Mucosa of gallbladder (tissue), 1 donor: ENCODE measurements at regions not wholly inside any gene's neighbourhood (a gene's known extent, or its start where the extent isn't known, plus 50 kb on each side); places are given as distances from the start of the nearest gene placed in this dataset.
"Not testable (repeated sequence)": the region's sequence is repeated elsewhere in the genome, so short reads cannot be mapped to it uniquely, and the experiment has no call there.

Source experiments
- DNase-seq: peaks from one replicate; pipeline ENCODE4 v3.0.0-alpha.2; 2020; ENCODE audit warnings: low spot score
- donor health status: DM: no; HTN: no; CAD: no.

- DNase-seq = no peak
Observed at GRCh38 chr2:168300460-168300859, 53.1 kb upstream of the STK39 start.

DNA sequence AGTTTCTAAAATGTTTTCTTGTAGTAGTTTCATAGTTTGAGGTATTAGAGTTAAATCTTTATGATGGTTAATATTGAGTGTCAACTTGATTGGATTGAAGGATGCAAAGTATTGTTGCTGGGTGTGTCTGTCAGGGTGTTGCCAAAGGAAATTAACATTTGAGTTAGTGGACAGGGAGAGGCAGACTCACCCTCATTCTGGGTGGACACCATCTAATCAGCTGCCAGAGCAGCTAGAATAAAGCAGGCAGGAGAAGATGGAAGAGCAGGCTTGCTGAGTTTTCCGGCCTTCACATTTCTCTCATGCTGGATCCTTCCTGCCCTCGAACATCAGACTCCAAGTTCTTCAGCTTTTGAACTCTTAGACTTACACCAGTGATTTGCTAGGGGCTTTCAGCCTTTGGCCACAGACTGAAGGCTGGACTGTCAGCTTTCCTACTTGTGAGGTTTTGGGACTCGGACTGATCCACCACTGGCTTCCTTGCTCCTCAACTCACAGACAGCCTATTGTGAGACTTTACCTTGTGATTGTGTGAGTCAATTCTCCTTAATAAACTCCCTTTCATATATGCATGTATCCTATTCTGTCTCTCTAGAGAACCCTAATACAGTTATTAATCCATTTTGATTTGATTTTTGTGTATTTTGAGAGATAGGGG is 56.8 kb upstream of the STK39 start:
- no peak for DNase-seq

GRCh38 chr2:168307379-168307778 is 60.0 kb upstream of the STK39 start:
- DNase-seq = no peak

- no peak for DNase-seq
Observed at GRCh38 chr2:168310580-168310979, 63.2 kb upstream of the STK39 start.

DNA sequence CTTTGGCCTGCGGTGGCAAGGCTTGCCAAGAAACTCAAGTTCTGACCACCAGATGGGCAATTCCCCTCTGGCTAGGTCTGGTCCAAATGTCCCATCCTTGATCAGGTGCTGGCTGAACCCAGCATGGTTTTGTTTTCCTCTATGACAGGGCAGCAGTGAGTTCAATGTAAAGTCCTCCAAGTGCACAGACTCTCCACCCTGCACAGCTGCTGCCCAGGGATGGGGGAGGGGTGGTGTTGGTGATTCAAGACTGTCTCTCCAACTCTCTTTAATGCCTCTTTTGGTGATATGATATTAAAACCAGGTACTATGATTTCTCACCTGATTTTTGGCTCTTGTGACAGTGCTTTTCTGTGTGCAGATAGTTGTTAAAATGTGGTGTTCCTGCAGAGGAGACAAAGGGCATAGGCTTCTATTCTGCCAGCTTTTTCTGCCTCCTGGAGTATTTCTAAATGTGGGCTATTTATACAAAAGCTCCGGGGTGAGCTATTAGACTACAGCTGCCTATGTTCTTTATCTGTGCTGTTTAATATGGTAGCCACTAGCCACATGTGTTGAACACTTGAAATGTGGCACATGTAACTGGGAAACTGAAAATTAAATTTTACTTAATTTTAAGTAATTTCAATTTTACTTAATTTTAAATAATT is 64.0 kb upstream of the STK39 start:
- DNase-seq = no peak

GRCh38 chr2:168312036-168312822 is 64.8 kb upstream of the STK39 start:
- no peak for DNase-seq

DNA sequence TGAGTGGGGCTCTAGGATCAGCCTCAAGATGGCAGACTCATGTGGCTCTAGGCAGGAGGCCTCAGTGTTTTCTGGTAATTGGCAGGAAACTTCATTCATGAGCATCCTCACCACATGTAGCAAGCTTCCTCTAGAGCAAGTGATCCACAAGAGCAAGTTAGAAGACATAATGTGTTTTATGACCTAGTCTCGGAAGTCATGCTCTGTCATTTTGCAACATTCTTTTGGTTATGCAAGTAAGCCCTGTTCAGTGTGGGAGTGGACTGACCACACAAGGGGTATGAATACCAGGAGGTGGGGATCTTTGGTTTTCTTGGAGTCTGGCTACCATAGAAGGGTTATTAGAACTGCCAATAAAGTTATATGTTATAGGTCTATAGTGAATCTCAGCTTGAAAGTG is 66.8 kb upstream of the STK39 start:
- DNase-seq = no peak

GRCh38 chr2:168315331-168316072 is 68.1 kb upstream of the STK39 start:
- no peak for DNase-seq

DNA sequence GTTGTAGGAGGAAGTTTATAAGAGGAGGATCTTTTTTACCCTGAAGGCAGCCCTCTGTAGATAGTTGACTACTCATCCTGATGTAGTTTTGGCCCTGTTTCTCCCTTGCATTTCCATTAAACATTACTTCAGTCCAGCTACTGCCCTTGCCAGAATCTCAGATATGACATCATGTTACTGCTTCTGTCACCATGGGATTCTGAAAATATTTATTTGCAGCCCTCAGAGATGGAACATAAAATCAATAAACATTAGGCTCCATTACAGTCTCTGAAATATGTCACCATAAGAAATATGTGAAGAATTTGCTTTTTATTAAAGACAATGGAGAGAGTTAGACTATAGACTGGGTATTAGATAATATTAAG is 68.7 kb upstream of the STK39 start:
- DNase-seq = no peak

GRCh38 chr2:168317282-168317681 is 69.9 kb upstream of the STK39 start:
- no peak for DNase-seq

DNA sequence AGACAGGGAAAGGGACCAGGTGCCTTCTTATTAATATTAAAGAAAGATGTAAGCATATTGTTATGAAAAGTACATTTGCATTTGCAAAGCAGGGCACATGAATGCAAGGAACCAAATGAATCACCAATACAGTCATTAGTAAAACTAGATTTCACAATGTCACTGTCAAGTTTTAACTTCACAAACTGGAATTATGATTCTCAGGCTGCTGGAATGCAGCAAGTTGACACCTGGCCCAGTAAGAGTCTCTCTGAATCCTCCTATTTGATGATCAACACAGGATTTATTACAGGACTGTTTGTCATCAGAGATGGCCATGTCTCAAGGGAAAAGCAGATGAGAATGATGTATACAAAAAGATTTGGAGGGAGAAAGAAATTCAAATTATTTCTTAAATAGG is 72.9 kb upstream of the STK39 start:
- DNase-seq = no peak

GRCh38 chr2:168322325-168323007 is 75.1 kb upstream of the STK39 start:
- DNase-seq = no peak

- DNase-seq = no peak
Observed at GRCh38 chr2:168323529-168324021, 76.2 kb upstream of the STK39 start.

- no peak for DNase-seq
Observed at GRCh38 chr2:168326572-168326971, 79.2 kb upstream of the STK39 start.

DNA sequence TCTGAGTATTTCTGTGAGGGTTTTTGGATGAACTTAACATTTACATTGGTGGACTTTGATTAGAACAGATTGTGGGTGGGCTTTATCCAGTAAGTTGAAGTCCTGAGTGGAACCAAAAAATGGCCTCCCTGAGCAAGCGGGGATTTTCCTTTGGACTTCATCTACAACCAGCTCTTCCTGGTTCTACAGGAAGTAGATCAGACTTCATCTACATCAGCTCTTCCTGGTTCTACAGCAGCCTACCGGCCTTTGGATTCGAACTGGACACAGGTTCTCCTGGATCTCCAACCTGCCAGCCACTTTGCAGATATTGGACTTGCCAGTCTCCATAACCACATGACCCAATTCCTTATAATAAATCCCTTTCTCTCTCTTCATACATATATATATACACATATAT is 79.9 kb upstream of the STK39 start:
- DNase-seq = no peak

DNA sequence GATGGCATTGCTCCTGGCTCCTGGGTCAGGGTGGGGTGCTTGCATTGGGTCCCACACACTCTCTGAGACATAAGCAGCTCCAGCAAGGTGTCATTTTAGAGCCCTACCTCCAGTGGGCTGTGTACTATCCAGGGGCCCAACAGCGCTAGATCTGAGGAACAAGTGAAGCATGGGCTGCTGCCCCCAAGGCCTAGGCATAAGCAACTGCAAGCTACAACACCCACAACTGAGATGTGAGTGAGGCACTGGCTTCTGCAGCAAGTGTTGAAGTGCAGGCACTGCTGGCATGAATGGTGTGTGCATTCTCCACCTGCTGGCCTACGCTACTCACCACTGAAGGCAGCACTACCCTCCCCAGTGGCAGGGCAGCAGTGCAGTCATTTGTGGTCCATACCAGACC is 81.0 kb upstream of the STK39 start:
- DNase-seq = no peak

DNA sequence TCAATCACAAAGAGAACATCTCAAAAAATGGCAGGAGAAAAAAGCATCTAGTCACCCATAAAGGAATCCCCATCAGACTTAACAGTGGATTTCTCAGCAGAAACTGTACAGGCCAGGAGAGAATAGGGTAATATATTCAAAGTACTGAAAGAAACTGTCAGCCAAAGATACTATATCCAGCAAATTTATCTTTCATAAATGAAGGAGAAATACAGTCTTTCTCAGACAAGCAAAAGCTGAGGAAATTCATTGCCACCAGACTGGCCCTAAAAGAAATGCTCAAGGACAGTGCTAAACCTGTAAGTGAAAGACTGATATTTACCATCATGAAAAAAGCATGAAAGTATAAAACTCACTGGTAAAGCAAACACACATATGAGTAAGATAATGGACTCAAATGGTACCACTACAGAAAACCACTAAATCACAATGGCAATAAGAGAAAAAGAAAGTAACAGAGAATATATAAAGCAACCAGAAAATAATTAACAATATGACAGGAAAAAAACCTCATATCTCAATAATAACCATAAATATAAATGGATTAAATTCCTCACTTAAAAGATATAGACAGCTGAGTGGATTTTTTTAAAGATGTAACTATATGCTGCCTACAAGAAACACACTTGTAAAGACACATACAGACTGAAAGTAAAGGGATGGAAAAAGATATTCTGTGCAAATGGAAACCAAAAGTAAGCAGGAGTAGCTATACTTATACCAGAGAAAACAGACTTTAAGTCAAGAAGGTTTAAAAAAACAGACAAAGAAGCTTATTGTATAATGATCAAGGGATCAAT is 83.4 kb upstream of the STK39 start:
- no peak for DNase-seq

DNA sequence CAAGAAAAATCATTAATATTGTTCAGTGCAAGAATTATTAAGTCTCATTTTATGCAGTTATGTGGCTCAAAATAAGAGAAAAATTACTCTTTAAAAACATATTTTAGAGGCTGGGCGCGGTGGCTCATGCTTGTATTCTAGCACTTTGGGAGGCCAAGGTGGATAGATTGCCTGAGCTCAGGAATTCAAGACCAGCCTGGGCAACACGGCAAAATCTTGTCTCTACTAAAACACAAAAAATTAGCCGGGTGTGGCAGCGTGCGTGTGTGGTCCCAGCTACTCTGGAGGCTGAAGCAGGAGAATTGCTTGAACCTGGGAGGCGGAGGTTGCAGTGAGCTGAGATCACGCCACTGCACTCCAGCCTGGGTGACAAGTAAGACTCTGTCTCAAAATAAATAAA is 87.9 kb upstream of the STK39 start:
- DNase-seq = not testable (repeated sequence)

GRCh38 chr2:168336786-168337388 is 89.5 kb upstream of the STK39 start:
- peak; percentile 47 for DNase-seq

GRCh38 chr2:168338292-168338691 is 90.9 kb upstream of the STK39 start:
- no peak for DNase-seq
